ENCODE measurements at regions not wholly inside any gene's neighbourhood (a gene's known extent, or its start where the extent isn't known, plus 50 kb on each side); places are given as distances from the start of the nearest gene placed in this dataset.

GRCh38 chr20:6700563-6701329 lies 66.7 kb upstream of the BMP2 start:
- Histone ChIP-seq H4K20me1 (ENCODE audit: insufficient read depth) (no peaks in the 10 kb centered on the region), H3K9me2 (ENCODE audit: insufficient read depth) (no peaks in the 10 kb centered on the region), H3K4me3 (replicated peaks in 1 of 2; ENCODE audit: low read depth in 1 of 2, low read length in 2 of 2) (no peak overlapping the region), H3K9ac (ENCODE audit: low read length) (no peak overlapping the region), H3K4me1 (ENCODE audit: control insufficient read depth in 1 of 2, insufficient read depth in 2 of 2, low read length in 2 of 2) (peaks cover 0 to 5% of the 10 kb centered on the region in 2 experiments; a peak in 2 of 4 replicates), H3K27me3 (ENCODE audit: insufficient read depth, low read length) (no peaks in the 10 kb centered on the region), H3K36me3 (ENCODE audit: control insufficient read depth in 1 of 2, insufficient read depth in 2 of 2, low read length in 2 of 2) (no peaks in the 10 kb centered on the region), H3K4me2 (ENCODE audit: low read length) (no peak overlapping the region), H3K27ac (ENCODE audit: low read depth, low read length) (no peak overlapping the region), H3K79me2 (ENCODE audit: insufficient read depth, low read length) (no peaks in the 10 kb centered on the region), H3K9me3 (ENCODE audit: control insufficient read depth in 1 of 2, insufficient read depth in 1 of 2, low read depth in 1 of 2, low read length in 2 of 2) (peaks cover 0 to 16% of the 10 kb centered on the region in 2 experiments; a peak in 2 of 4 replicates), H2AFZ (ENCODE audit: low read depth, low read length, poor library complexity, severe bottlenecking) (no peak overlapping the region)
- DNase-seq (ENCODE audit: low read depth, low spot score) (no peak), ATAC-seq (no peak)
- RAD21 ChIA-PET (ENCODE audit: low non-redundant PET in 1 of 2, low total read pairs in 2 of 2, uncharacterized antibody in 2 of 2, unreplicated experiment in 2 of 2), result no interaction called here
- intact Hi-C loops (cut with micrococcal nuclease), result no loop called here
- POLR2A ChIA-PET, result no interaction called here
- CTCF ChIA-PET, result no interaction called here
- TF ChIP-seq SRF (IDR thresholded peaks at IDR 0.05; ENCODE audit: low read depth) (no peak), SIN3A (IDR thresholded peaks at IDR 0.05; ENCODE audit: low read depth) (no peak), EZH2phosphoT487 (IDR thresholded peaks at IDR 0.05; ENCODE audit: borderline replicate concordance) (no peak), JUND (IDR thresholded peaks at IDR 0.05) (no peak), SP1 (IDR thresholded peaks at IDR 0.05; ENCODE audit: low read depth) (no peak), POLR2AphosphoS5 (IDR thresholded peaks at IDR 0.05; ENCODE audit: low read depth, low read length) (no peak), FOSL1 (IDR thresholded peaks at IDR 0.05; ENCODE audit: low read depth) (no peak), ELF1 (IDR thresholded peaks at IDR 0.05; ENCODE audit: borderline replicate concordance, low read depth) (no peak), EZH2 (IDR thresholded peaks at IDR 0.05) (no peak), CEBPB (IDR thresholded peaks at IDR 0.05; ENCODE audit: low read depth) (no peak), POLR2A (IDR thresholded peaks at IDR 0.05; ENCODE audit: borderline replicate concordance, extremely low read depth, insufficient read depth, insufficient read length) (no peak)
- TF ChIP-seq, protein P1, sequence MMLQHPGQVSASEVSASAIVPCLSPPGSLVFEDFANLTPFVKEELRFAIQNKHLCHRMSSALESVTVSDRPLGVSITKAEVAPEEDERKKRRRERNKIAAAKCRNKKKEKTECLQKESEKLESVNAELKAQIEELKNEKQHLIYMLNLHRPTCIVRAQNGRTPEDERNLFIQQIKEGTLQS (IDR thresholded peaks at IDR 0.05), result no peak
- no TSS peak for BruUV-seq (replicated peaks)

All from HCT116 (cell line).